Right lobe of liver (tissue), 4 donors: ENCODE measurements at regions not wholly inside any gene's neighbourhood (a gene's known extent, or its start where the extent isn't known, plus 50 kb on each side); places are given as distances from the start of the nearest gene placed in this dataset.

Experiments used
- POLR2A ChIP-seq: fragments of 450-650 bp; IDR thresholded peaks from one replicate; pipeline ENCODE4 v1.6.1; 2017; ENCODE audit warnings: antibody characterized with exemption, mild to moderate bottlenecking
- TF ChIP-seq, protein P1 (sequence below), 4 donors: fragments of 200-600 bp in 3 of 4; fragments of 450-650 bp in 1 of 4; IDR thresholded peaks; one replicate each; pipeline versions ENCODE4 v1.5.1 to v1.8.0; 2016 to 2022; ENCODE audit warnings: antibody characterized with exemption in 4 of 4, mild to moderate bottlenecking in 2 of 4
- donor health status: DM: no; HTN: no; CAD: no.
- donor health status: DM: no; HTN: no; CAD: no.
- donor health status: DM: no; HTN: yes; CAD: no.

DNA sequence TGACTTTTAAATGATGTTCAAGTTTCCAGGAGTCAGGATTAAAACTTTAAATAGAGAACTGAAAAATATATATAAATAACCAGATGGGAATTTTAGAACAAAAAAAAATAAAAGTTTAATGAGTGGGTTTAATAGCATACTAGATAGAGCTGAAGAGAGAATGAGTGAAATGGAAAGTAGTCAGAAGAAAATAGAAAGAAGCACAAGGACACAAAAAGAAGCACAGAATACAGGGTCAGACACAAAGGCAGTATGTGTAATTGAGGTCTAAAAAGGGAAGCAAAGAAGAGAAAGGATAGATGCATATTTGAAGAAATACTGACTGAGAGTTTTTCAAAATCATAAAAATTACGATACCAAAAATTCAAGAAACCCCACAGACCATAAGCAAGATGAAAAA, 159.8 kb upstream of the FERMT1 start:
- TF ChIP-seq, protein P1, sequence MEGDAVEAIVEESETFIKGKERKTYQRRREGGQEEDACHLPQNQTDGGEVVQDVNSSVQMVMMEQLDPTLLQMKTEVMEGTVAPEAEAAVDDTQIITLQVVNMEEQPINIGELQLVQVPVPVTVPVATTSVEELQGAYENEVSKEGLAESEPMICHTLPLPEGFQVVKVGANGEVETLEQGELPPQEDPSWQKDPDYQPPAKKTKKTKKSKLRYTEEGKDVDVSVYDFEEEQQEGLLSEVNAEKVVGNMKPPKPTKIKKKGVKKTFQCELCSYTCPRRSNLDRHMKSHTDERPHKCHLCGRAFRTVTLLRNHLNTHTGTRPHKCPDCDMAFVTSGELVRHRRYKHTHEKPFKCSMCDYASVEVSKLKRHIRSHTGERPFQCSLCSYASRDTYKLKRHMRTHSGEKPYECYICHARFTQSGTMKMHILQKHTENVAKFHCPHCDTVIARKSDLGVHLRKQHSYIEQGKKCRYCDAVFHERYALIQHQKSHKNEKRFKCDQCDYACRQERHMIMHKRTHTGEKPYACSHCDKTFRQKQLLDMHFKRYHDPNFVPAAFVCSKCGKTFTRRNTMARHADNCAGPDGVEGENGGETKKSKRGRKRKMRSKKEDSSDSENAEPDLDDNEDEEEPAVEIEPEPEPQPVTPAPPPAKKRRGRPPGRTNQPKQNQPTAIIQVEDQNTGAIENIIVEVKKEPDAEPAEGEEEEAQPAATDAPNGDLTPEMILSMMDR (IDR thresholded peaks at IDR 0.05) = no peak
- no peak for TF ChIP-seq POLR2A
